Ishikawa (cell line): ENCODE measurements at regions not wholly inside any gene's neighbourhood (a gene's known extent, or its start where the extent isn't known, plus 50 kb on each side); places are given as distances from the start of the nearest gene placed in this dataset.

Source experiments
- CEBPB ChIP-seq: IDR thresholded peaks from 2 replicates; pipeline ENCODE4 v1.6.1; 2012
- EGR1 ChIP-seq: IDR thresholded peaks from 2 replicates; pipeline ENCODE4 v1.6.1; 2012
- EP300 ChIP-seq: IDR thresholded peaks from 2 replicates; pipeline ENCODE4 v1.6.1; 2012; ENCODE audit warnings: borderline replicate concordance
- MAX ChIP-seq: IDR thresholded peaks from 2 replicates; pipeline ENCODE4 v1.6.1; 2012
- NFIC ChIP-seq: IDR thresholded peaks from 2 replicates; pipeline ENCODE4 v1.6.1; 2012
- TAF1 ChIP-seq: IDR thresholded peaks from 2 replicates; pipeline ENCODE4 v1.6.1; 2012; ENCODE audit warnings: low read depth, mild to moderate bottlenecking

GRCh38 chr22:34880662-34881061 lies 185.3 kb upstream of the ISX start:
- TF ChIP-seq TAF1 (no peak), CEBPB (no peak), EGR1 (no peak), NFIC (no peak), EP300 (no peak), MAX (no peak)
